T follicular helper cell (primary cell): ENCODE measurements at regions not wholly inside any gene's neighbourhood (a gene's known extent, or its start where the extent isn't known, plus 50 kb on each side); places are given as distances from the start of the nearest gene placed in this dataset.
"Not testable (repeated sequence)": the region's sequence is repeated elsewhere in the genome, so short reads cannot be mapped to it uniquely, and the experiment has no call there.

Experiments used
- DNase-seq: peaks from one replicate; pipeline ENCODE4 v3.0.0-alpha.2; 2020; ENCODE audit warnings: low read depth

DNA sequence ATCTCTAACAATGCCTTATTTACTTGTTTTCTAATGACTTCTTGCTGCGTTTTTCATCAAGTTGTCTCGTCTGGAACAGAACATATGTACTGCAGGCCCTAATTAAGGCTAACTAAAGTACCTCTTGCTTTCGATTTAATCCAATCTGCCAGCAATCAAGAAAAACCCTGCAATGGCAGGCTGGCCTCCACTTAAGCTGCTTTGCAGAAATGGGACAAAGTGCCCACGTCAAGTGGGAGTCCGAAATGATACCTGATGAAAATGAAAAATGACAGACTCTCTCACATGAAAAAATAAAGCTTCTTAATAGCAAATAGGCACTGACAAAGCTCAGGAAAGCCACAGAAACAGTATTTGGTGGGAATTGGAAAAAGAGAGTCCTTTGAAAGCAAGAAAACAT, 1454.7 kb downstream of the FAM181B start:
- no peak for DNase-seq

DNA sequence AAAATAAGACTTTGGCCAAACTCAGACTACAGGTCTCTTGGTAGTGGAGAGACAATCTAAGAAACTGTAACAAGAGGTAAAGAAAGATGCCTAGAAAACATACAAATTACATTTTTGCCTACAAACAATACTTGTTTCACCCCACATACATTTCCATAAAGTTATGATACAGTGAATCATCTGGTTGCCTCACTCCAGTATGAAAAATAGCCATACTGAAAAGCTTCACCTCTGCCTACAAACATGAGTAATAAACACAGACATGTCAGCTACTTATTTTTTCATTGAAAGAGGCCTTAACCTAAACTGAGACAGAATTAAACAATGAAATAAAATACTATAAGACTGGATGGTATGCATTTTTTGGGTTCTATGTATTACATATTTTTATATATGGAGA, 1463.0 kb downstream of the FAM181B start:
- DNase-seq: no peak

- no peak for DNase-seq
Observed at GRCh38 chr11:81267246-81267645, 1466.4 kb downstream of the FAM181B start.

- no peak for DNase-seq
Observed at GRCh38 chr11:81259471-81259870, 1474.2 kb downstream of the FAM181B start.

- no peak for DNase-seq
Observed at GRCh38 chr11:81255895-81256294, 1477.8 kb downstream of the FAM181B start.

DNA sequence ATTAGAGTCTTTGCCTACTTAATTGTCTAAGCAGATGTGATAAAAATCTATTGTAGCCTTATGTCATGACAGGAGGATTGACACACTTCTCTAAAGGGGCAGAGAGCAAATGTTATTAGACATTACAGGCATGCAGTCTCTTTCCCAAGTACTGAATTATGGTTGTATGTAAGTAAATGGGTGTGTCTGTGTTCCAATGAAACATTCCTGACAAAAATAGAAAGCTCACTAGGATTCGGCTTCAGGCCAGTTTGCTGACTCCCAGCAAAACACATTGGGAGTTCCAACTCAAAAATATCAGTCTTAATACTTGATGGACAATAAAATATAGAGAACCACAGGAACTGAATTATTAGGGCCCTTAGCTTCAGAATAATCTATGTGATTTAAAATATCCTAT, 1480.4 kb downstream of the FAM181B start:
- no peak for DNase-seq

DNA sequence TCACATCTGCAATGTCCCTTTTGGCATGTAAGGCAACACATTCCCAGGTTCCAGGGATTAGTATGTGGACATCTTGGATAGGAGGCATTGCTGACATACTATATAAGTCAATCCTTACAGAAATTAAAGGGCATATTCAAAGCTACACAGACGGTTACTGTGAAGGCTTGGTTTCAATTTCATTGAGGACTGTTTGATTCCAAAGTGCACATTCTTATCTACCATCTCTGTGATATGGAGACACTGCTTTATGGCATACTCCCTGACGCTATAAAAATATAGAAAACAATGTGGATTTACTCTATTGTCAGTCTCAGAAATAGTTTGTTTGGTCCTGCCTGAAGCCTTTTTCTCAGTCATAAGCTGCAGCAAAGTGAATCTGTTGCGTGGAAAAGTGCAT, 1486.7 kb downstream of the FAM181B start:
- DNase-seq: no peak

DNA sequence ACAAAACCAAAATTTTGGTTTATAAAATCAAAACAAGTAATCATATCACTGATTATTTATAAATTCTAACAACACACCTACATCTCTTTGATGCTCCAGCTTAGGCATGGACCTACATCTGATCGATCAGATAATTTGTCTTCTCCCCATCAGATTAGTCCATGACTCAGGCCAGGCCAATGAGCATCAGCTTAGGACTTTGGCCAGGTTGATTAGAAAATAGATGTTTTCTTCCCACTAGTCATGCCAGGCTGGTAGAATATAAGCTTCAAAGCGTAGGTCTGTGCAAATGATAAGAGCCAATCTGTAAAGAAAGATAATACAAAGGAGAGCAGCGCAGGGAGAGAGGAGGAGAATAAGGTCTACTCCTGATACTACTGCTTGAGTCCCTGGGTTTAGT, 1487.9 kb downstream of the FAM181B start:
- no peak for DNase-seq

GRCh38 chr11:81241672-81242275, 1491.9 kb downstream of the FAM181B start:
- no peak for DNase-seq

DNA sequence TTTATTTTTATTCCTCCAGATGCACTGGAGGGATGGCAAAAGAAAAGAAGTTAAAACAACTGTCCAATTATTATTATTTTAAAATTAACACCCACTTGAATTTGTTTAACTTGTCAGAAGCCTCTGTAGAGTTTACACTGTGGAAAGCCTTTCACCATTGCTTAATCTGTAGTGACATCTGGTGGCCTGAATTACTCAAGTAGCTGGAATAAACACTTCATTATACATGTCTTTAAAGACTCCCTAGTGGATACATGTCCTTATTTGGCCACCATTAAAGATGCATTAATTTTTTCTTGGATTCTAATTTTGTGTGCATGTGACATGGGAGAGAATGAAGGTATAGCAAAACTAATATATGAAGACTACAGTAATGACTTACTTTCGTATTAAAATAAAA, 1496.5 kb downstream of the FAM181B start:
- DNase-seq: no peak

- not testable (repeated sequence) for DNase-seq
Observed at GRCh38 chr11:81227409-81227808, 1506.3 kb downstream of the FAM181B start.

DNA sequence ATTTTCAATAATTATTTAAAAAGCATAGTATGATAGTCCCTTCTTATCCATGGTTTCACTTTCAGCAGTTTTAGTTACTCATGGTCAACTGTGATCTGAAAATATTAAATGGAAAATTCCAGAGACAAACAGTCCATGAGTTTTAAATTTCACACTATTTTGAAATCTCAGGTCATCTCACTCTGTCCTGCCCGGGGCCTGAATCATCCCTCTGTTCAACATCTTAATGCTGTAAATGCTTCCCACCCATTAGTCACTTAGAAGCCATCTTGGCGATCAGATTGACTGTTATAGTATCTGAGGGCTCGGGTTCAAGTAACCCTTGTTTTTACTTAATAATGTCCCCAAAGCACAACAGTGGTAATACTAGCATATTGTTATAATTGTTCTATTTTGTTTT, 1509.3 kb downstream of the FAM181B start:
- DNase-seq: no peak

DNA sequence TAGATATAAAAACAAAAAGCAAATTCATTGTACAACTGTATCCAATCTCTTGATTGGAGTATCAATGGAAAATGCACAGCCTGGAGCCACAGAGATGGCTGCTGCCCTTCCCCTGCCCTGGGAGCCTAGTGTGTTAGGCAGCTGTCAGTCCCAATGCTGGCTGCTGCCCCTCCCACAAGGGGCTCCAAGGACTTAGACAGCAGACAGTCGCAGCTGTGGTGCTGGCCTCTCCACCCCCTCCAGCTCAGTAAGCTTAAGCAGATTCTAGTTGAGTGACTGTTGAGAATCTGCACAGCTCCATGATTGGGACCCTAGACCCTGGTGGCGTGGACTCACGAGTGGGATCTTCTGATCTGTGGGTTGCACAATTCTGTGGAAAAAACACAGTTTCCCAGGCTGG, 1511.2 kb downstream of the FAM181B start:
- DNase-seq: no peak

DNA sequence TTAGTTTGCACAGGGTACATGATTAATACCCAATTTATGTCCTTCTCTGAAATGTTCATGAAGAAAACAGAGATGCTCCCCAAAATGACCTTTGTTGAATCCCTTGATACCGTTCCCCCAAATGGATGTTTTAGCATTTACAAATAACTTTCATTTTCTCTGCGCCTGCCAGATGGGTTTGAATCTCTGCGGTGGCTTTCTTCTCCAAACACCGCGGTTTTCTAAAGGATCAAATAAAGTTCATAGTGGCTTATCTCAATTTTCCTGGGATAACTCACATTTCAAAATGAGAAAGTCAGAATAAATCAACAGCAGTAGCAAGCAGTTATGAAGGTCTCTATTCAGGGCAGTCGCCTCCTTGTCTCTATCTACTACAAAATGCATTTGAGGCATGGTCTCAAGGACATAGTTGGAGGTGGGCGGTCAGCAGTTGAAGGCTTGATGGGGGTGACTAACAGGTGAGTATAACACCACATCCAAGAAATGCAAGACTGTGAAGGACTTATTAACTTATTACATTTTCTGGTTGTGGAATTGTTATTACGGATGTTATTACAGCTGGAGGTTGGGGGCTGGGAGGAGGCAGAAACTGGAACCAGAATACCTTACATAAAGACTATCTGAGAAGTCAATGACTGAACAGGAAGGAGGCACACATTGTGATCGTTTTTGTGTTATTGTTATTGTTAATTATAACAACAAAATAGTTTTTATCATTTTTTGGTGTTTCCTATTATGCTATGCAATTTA, 1513.3 kb downstream of the FAM181B start:
- no peak for DNase-seq

GRCh38 chr11:81219661-81220060, 1514.0 kb downstream of the FAM181B start:
- no peak for DNase-seq

GRCh38 chr11:81218440-81218839, 1515.2 kb downstream of the FAM181B start:
- no peak for DNase-seq

GRCh38 chr11:81211050-81211449, 1522.6 kb downstream of the FAM181B start:
- DNase-seq: no peak

- DNase-seq: no peak
Observed at GRCh38 chr11:81207421-81208054, 1526.1 kb downstream of the FAM181B start.

- DNase-seq: no peak
Observed at GRCh38 chr11:81203876-81204275, 1529.8 kb downstream of the FAM181B start.

DNA sequence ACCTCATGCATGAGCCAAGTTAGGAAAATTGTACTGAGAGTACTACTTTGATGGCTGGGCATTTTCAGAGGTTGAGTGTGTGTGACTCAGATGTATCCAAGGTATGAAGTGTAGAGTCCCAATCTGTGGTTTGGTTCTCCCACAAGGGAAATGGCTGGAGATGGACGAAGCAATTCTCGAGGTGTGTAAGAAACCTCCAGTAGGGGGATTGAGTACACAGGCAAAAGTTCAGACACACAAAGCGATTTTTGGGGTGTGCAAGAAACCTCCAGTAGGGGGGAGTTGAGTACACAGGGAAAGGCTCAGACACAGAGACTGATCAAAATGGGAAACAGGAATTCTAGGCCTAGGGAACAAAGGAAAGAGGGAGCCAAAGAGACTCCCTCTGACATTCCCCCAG, 1536.3 kb downstream of the FAM181B start:
- DNase-seq: no peak

- no peak for DNase-seq
Observed at GRCh38 chr11:81192516-81192915, 1541.1 kb downstream of the FAM181B start.

- DNase-seq: no peak
Observed at GRCh38 chr11:81190546-81190945, 1543.1 kb downstream of the FAM181B start.

GRCh38 chr11:81187033-81187432, 1546.6 kb downstream of the FAM181B start:
- DNase-seq: not testable (repeated sequence)
